B cell (primary cell): ENCODE measurements at regions not wholly inside any gene's neighbourhood (a gene's known extent, or its start where the extent isn't known, plus 50 kb on each side); places are given as distances from the start of the nearest gene placed in this dataset.

Experiments
- CTCF ChIP-seq: fragments of 200-600 bp; IDR thresholded peaks from one replicate; pipeline ENCODE4 v1.8.0; 2022; ENCODE audit warnings: antibody characterized with exemption, mild to moderate bottlenecking
- EZH2 ChIP-seq: IDR thresholded peaks from 2 replicates; pipeline ENCODE4 v1.6.1; 2012; ENCODE audit warnings: borderline replicate concordance, low read depth, mild to moderate bottlenecking, moderate library complexity, low read length; ENCODE audit not compliant: insufficient read depth, poor library complexity, severe bottlenecking

- TF ChIP-seq CTCF (no peak), EZH2 (no peak)
Measured at GRCh38 chr18:47586418-47587070, 335.1 kb upstream of the SKOR2 start.
